ENCODE measurements at regions not wholly inside any gene's neighbourhood (a gene's known extent, or its start where the extent isn't known, plus 50 kb on each side); places are given as distances from the start of the nearest gene placed in this dataset.

GRCh38 chr5:143870362-143870761 lies 58.4 kb downstream of the HMHB1 start:
- Mint-ChIP-seq H3K36me3 (no peaks in the 10 kb centered on the region), H3K4me1 (no peaks in the 10 kb centered on the region)
- POLR2A ChIA-PET: no interaction called here

GRCh38 chr5:143870871-143871632 lies 59.1 kb downstream of the HMHB1 start:
- no peaks in the 10 kb centered on the region for H3K4me1 Mint-ChIP-seq
- DNase-seq (no peak), ATAC-seq (no peak)
- no peaks in the 10 kb centered on the region for H3K36me3 Mint-ChIP-seq
- no peaks in the 10 kb centered on the region for H3K9me3 Mint-ChIP-seq
- H3K4me3 Mint-ChIP-seq: no peak overlapping the region
- H3K27ac Mint-ChIP-seq: no peak overlapping the region
- POLR2A ChIA-PET: no interaction called here
- H3K27me3 Mint-ChIP-seq: no peaks in the 10 kb centered on the region

More at GRCh38 chr5:143870362-143870761, 58.4 kb downstream of the HMHB1 start:
- ATAC-seq (no peak), DNase-seq (no peak)
- H3K4me3 Mint-ChIP-seq: no peak overlapping the region
- H3K27me3 Mint-ChIP-seq: no peaks in the 10 kb centered on the region
- no peak overlapping the region for H3K27ac Mint-ChIP-seq
- no peaks in the 10 kb centered on the region for H3K9me3 Mint-ChIP-seq

- Mint-ChIP-seq H3K27me3 (no peaks in the 10 kb centered on the region), H3K27ac (no peak overlapping the region), H3K4me3 (no peak overlapping the region), H3K36me3 (no peaks in the 10 kb centered on the region), H3K9me3 (no peaks in the 10 kb centered on the region), H3K4me1 (no peaks in the 10 kb centered on the region)
- ATAC-seq: no peak
- POLR2A ChIA-PET: no interaction called here
- DNase-seq: no peak
Measured at GRCh38 chr5:143871672-143872071, 59.7 kb downstream of the HMHB1 start.

- POLR2A ChIA-PET: no interaction called here
- Mint-ChIP-seq H3K4me1 (no peaks in the 10 kb centered on the region), H3K27ac (no peak overlapping the region), H3K27me3 (no peaks in the 10 kb centered on the region), H3K9me3 (no peaks in the 10 kb centered on the region), H3K36me3 (no peaks in the 10 kb centered on the region), H3K4me3 (no peak overlapping the region)
- ATAC-seq: no peak
- no peak for DNase-seq
Measured at GRCh38 chr5:143874312-143874711, 62.4 kb downstream of the HMHB1 start.

- Mint-ChIP-seq H3K36me3 (peaks cover 0 to 3% (median 0%) of the 10 kb centered on the region in 3 donors), H3K4me1 (no peaks in the 10 kb centered on the region), H3K9me3 (no peaks in the 10 kb centered on the region), H3K27ac (no peak overlapping the region), H3K4me3 (no peak overlapping the region), H3K27me3 (peaks cover 0 to 4% (median 0%) of the 10 kb centered on the region in 5 donors)
- DNase-seq (no peak), ATAC-seq (no peak)
- POLR2A ChIA-PET: no interaction called here
Measured at GRCh38 chr5:143877196-143877595, 65.2 kb downstream of the HMHB1 start.

GRCh38 chr5:143878430-143878829 lies 66.5 kb downstream of the HMHB1 start:
- H3K4me1 Mint-ChIP-seq: no peaks in the 10 kb centered on the region

GRCh38 chr5:143879646-143880045 lies 67.7 kb downstream of the HMHB1 start:
- Mint-ChIP-seq H3K4me3 (no peak overlapping the region), H3K36me3 (peaks cover 0 to 3% (median 0%) of the 10 kb centered on the region in 3 donors), H3K27ac (no peak overlapping the region), H3K9me3 (peaks cover 0 to 1% (median 0%) of the 10 kb centered on the region in 9 donors), H3K4me1 (no peaks in the 10 kb centered on the region), H3K27me3 (peaks cover 0 to 4% (median 0%) of the 10 kb centered on the region in 5 donors)
- ATAC-seq (no peak), DNase-seq (no peak)
- POLR2A ChIA-PET: no interaction called here

More at GRCh38 chr5:143878430-143878829, 66.5 kb downstream of the HMHB1 start:
- POLR2A ChIA-PET: no interaction called here
- Mint-ChIP-seq H3K36me3 (peaks cover 0 to 3% (median 0%) of the 10 kb centered on the region in 3 donors), H3K4me3 (no peak overlapping the region), H3K27ac (no peak overlapping the region), H3K27me3 (peaks cover 0 to 4% (median 0%) of the 10 kb centered on the region in 5 donors), H3K9me3 (peaks cover 0 to 1% (median 0%) of the 10 kb centered on the region in 9 donors)
- DNase-seq (no peak), ATAC-seq (no peak)

- Mint-ChIP-seq H3K4me1 (no peaks in the 10 kb centered on the region), H3K9me3 (peaks cover 0 to 1% (median 0%) of the 10 kb centered on the region in 9 donors), H3K27ac (no peak overlapping the region), H3K27me3 (peaks cover 0 to 4% (median 0%) of the 10 kb centered on the region in 5 donors), H3K36me3 (peaks cover 0 to 3% (median 0%) of the 10 kb centered on the region in 3 donors), H3K4me3 (no peak overlapping the region)
- DNase-seq: no peak
- ATAC-seq: no peak
- POLR2A ChIA-PET: no interaction called here
Measured at GRCh38 chr5:143880178-143880577, 68.2 kb downstream of the HMHB1 start.

- no peak for DNase-seq
- peaks cover 0 to 3% (median 0%) of the 10 kb centered on the region in 4 donors for H3K4me1 Mint-ChIP-seq
- H3K27me3 Mint-ChIP-seq: peaks cover 0 to 4% (median under 1%) of the 10 kb centered on the region in 5 donors
- H3K4me3 Mint-ChIP-seq: no peak overlapping the region
- ATAC-seq: no peak
- peaks cover 0 to 3% (median 0%) of the 10 kb centered on the region in 3 donors for H3K36me3 Mint-ChIP-seq
- peaks cover 0 to 1% (median 0%) of the 10 kb centered on the region in 9 donors for H3K9me3 Mint-ChIP-seq
- no peak overlapping the region for H3K27ac Mint-ChIP-seq
- POLR2A ChIA-PET: no interaction called here
Measured at GRCh38 chr5:143882520-143882919, 70.6 kb downstream of the HMHB1 start.

- Mint-ChIP-seq H3K36me3 (peaks cover 0 to 3% (median 0%) of the 10 kb centered on the region in 3 donors), H3K9me3 (peaks cover 0 to 1% (median 0%) of the 10 kb centered on the region in 9 donors), H3K27me3 (peaks cover 0 to 8% (median 2%) of the 10 kb centered on the region in 5 donors), H3K4me1 (peaks cover 0 to 3% (median 0%) of the 10 kb centered on the region in 4 donors), H3K27ac (no peak overlapping the region), H3K4me3 (no peak overlapping the region)
- no peak for DNase-seq
- POLR2A ChIA-PET: no interaction called here
- ATAC-seq: no peak
Measured at GRCh38 chr5:143886096-143886495, 74.1 kb downstream of the HMHB1 start.

- Mint-ChIP-seq H3K4me1 (peaks cover 0 to 3% (median 0%) of the 10 kb centered on the region in 4 donors), H3K9me3 (peaks cover 0 to 1% (median 0%) of the 10 kb centered on the region in 9 donors), H3K4me3 (no peak overlapping the region), H3K36me3 (peaks cover 0 to under 1% (median 0%) of the 10 kb centered on the region in 3 donors), H3K27me3 (peaks cover 0 to 8% (median 2%) of the 10 kb centered on the region in 5 donors), H3K27ac (no peak overlapping the region)
- no peak for DNase-seq
- POLR2A ChIA-PET: no interaction called here
- ATAC-seq: no peak
Measured at GRCh38 chr5:143886651-143887638, 75.0 kb downstream of the HMHB1 start.

GRCh38 chr5:143887903-143888665 lies 76.1 kb downstream of the HMHB1 start:
- H3K27ac Mint-ChIP-seq: no peak overlapping the region
- DNase-seq: no peak
- ATAC-seq: no peak
- H3K4me1 Mint-ChIP-seq: peaks cover 0 to 3% (median 0%) of the 10 kb centered on the region in 4 donors
- H3K27me3 Mint-ChIP-seq: peaks cover 0 to 8% (median 2%) of the 10 kb centered on the region in 5 donors
- POLR2A ChIA-PET: no interaction called here
- H3K4me3 Mint-ChIP-seq: no peak overlapping the region
- H3K36me3 Mint-ChIP-seq: no peaks in the 10 kb centered on the region
- no peaks in the 10 kb centered on the region for H3K9me3 Mint-ChIP-seq

Data from naive thymus-derived CD8-positive, alpha-beta T cell (primary cell).